CD4-positive, alpha-beta T cell treated with Interleukin-2 at 100 ng/mL for 4 hours (primary cell): ENCODE measurements at regions not wholly inside any gene's neighbourhood (a gene's known extent, or its start where the extent isn't known, plus 50 kb on each side); places are given as distances from the start of the nearest gene placed in this dataset.
A peak's percentile ranks its signal among the peaks of the same experiment; 100 is the strongest.
"Not testable (repeated sequence)": the region's sequence is repeated elsewhere in the genome, so short reads cannot be mapped to it uniquely, and the experiment has no call there.

Experiments used
- DNase-seq: peaks from one replicate; pipeline ENCODE4 v3.0.0-alpha.2; 2020; ENCODE audit warnings: low spot score

GRCh38 chr4:55696424-55696823 lies 60.3 kb upstream of the NMU start:
- not testable (repeated sequence) for DNase-seq

DNA sequence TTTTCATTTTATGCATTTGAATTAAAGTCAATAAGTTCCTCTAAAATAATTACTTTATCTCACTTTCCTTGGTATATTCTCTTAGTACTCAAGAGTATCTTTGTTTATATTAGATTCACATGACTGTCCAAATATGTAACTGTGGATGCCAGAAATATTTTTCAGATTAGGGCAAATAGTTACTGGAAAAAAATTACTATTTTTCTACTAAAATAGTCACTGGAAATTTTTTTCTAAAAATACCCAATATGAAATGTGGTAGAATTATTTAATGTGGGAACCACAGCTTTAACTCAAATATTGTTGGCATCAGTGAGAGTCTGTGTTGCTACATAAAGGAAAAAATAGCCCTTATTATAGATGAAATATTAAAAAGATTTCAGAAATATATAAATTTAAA lies 70.4 kb upstream of the NMU start:
- DNase-seq, result no peak

DNA sequence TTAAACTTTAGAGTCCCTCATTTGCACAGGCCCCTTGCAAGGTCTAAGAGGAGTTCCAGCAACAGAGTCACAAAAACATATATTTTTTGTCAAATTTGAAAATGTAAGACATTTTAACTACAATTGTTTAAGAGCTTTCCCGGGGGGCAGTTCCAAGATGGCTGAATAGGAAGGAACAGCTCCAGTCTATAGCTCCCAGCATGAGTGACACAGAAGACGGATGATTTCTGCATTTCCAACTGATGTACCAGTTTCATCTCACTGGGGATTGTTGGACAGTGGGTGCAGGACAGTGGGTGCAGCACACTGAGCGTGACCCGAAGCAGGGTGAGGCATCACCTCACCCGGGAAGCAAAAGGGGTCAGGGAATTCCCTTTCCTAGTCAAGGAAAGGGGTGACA lies 71.4 kb upstream of the NMU start:
- DNase-seq, result no peak

DNA sequence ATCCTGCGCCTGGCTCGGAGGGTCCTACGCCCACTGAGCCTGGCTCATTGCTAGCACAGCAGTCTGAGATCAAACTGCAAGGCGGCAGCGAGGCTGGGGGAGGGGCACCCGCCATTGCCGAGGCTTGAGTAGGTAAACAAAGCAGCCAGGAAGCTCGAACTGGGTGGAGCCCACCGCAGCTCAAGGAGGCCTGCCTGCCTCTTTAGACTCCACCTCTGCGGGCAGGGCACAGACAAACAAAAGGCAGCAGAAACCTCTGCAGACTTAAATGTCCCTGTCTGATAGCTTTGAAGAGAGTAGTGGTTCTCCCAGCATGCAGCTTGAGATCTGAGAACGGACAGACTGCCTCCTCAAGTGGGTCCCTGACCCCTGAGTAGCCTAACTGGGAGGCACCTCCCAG lies 71.9 kb upstream of the NMU start:
- DNase-seq, result not testable (repeated sequence)

DNA sequence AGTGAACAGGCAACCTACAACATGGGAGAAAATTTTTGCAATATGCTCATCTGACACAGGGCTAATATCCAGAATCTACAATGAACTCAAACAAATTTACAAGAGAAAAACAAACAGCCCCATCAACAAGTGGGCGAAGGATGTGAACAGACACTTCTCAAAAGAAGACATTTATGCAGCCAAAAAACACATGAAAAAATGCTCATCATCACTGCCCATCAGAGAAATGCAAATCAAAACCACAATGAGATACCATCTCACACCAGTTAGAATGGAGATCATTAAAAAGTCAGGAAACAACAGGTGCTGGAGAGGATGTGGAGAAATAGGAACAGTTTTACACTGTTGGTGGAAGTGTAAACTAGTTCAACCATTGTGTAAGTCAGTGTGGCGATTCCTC lies 76.7 kb upstream of the NMU start:
- DNase-seq, result not testable (repeated sequence)

DNA sequence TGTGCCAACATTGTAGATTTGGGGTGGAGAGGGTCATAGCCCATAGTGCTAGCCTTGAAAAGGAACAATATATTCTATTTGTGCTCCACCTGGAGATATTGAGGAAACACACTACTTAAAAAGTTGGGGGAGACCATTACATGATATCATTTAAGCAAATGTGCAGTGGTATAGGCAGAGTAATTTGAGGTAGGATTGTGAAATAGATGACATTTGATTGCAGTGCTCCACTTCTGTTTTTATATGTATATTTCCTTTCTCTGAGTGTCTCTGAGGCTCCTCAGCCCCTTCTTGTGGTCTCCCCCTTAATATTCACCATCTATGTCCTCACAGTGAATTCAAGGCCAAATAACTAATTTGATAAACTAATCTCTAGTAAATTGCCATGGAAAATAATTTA lies 85.6 kb upstream of the NMU start:
- no peak for DNase-seq

DNA sequence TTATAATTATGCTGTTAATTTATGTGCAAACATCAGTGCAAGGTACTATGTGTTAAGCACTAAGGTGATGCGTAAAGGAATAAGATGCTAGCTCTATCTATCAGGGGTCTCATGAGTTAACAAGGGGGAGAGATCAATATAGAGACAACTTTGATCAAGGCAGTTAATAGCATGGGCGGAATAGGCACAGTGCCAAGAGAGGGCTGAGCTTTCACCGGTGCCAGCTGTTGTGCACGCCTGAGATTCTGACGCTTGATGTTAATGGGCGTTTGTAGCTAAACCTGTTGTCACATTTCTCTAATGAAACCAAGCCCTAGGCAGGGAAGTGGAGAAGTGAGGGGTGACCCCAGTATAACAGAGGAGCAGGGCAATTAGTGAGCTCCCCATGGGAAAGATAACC lies 86.0 kb upstream of the NMU start:
- DNase-seq, result no peak

- DNase-seq, result no peak
Measured at GRCh38 chr4:55723403-55723802, 87.3 kb upstream of the NMU start.

DNA sequence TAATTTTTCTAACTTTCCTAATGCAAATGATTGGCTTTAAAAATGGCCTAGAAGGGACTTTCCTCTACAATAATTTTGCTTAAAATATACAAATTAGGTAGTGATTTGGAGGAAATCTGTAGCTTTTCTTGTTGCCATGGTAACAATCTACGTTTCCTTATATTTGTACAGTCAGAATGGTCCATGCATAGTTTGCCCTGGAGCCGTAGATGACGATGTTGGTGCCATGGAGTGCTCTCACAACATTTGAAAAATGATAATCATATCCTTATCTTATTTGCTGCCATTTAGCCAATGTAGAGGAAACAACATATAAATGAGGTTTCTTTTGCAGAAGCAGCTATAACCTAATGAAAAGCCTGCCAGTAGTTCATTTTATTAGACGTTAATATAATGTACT lies 89.0 kb upstream of the NMU start:
- DNase-seq, result no peak

DNA sequence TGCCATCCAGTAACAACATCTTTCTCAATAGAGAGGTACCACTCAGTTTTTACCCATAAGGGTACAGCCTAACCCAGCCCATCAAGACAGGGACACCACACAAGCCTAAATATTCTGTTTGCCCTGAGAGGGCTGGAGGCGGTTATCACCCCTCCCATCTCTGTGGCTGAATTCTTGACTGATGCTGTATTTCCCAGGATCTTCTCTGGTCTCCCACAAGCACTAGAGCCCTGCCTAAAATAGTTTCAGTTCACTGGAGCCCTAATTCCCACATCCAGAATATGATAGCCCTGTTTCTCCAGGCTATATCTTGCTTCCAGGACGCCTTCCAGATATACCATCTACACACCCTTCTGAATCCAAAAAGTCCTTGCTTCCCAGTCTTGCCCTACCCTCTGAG lies 91.6 kb upstream of the NMU start:
- no peak for DNase-seq

- no peak for DNase-seq
Measured at GRCh38 chr4:55729351-55730279, 90.0 kb upstream of the EXOC1L start.

GRCh38 chr4:55730280-55730931 lies 89.2 kb upstream of the EXOC1L start:
- DNase-seq, result no peak

- DNase-seq, result no peak
Measured at GRCh38 chr4:55731959-55732358, 87.6 kb upstream of the EXOC1L start.

DNA sequence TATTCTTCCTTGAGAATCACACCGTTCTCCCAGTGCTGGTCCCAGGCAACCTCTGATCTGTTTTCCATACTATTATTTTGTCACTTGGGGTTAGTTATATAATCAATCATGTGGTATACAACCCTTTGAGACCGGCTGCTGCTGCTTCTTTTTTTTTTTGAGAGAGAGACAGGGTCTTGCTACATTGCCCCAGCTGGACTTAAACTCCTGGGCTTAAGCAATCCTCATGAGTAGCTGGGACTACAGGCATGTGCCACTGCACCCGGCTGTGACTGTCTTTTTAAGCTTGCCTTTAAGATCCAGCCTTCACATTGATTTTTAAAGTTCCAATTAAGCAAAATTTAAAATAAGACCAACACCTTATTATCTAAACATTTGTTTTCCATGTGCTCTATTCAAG lies 86.7 kb upstream of the EXOC1L start:
- DNase-seq, result no peak

DNA sequence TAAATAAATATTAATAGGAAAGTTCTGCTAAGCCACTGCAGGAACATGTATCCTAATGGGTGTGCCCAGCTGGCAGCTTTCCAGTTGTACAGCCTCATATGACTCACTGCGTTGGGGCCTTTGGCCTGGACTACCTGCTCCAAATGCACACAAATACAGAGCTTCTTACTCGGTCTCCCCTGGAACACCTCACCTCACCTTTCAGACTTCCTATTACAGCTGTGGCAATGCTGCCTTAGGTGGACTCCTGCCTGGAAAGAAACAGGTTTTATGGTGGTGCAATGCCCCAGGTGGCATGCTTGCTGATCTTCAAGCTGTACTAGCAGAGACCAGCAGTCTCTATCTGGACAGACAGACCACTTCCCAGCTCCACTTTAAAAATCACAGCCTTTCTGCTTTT lies 85.7 kb upstream of the EXOC1L start:
- no peak for DNase-seq

DNA sequence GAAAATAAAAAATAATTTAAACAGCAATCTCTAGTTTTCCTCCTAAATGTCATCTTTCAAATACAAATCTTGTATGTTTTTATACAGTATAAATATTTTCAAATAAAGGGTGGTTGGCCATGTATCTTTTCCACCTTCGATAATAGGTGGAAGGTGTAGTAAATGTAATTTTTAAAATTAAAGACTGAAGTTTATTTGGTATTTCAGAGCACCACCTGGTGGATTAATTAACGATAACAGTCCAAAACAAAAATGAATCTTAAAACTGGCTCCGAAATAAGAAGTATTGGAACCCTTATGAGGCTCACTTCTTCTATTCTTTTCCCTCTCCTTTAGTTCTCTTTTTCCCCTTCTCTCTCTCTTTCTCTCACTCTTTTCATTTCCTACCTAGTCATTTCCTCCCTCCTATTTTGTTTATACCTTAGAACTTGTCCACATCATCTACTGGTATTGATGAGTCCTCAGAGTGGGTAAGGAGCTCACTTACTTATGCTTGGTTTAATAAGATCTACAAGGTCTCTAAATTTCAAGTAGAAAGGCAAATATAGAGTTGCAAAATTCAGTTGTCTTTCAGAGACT lies 82.9 kb upstream of the EXOC1L start:
- peak; percentile 2 for DNase-seq

DNA sequence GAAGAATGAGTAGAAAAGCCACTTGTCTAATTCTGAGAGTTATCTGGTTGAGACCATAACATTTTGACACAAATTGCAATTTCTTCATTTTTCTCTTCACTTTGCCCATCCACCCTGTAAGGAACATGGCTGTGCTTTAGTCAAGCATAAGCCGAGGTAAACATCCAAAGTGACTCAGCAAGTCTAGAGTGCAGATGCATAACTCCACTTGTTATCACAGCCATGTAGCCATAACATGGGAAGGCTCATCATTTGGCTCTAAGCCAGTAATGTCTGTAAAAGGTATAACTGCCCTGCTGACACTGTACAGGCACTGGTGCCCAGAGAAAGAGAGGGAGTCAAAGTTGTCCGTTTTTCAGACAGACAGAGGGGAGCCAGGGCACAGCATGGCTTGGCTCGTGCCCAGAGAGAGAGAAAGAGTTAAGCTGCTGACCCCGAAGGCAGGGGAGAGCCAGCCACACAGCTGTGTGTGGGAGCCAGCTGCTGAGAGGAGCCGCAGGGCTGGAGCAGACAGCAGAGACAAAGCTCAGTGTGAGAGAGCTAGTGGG lies 76.9 kb upstream of the EXOC1L start:
- DNase-seq, result no peak

DNA sequence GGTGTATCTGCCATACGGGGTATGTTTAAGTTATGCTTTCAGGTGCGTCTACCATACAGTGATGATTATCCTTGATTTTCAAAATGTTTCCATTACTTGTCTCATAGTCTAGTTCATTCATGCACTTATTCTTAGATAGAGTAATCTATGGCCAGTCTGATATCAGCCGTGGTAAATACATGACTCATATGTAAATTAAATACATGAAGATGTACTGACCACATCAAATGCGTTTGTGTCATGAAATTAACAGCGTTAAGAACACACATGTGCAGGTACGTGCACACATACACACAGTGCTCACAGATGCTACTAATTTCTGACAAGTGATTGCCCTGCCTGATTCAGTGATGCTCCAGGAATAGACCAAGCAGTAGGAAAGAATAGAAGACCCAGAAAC lies 75.2 kb upstream of the EXOC1L start:
- DNase-seq, result no peak

GRCh38 chr4:55745014-55745413 lies 74.6 kb upstream of the EXOC1L start:
- DNase-seq, result no peak

GRCh38 chr4:55747793-55748192 lies 71.8 kb upstream of the EXOC1L start:
- DNase-seq, result no peak

GRCh38 chr4:55749666-55750065 lies 69.9 kb upstream of the EXOC1L start:
- no peak for DNase-seq

GRCh38 chr4:55752810-55753209 lies 66.8 kb upstream of the EXOC1L start:
- DNase-seq, result no peak

DNA sequence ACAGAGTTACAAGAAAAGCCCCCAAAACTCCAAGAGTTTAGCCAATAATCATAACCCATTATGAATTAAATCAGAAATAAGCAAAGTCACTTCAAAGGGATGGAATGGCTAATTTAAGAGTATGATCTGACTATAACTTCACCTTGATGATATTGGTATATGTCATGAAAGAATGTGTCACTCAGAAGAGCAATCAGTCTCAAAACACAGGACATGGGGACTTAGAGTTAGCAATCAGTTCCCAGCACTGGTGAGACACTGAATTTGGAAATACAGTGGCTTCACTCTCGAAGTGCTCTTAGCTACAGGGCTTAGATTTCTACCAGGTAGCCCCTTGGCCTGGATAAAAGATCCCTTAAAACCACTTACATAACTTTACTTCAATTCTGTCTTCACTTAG lies 65.7 kb upstream of the EXOC1L start:
- DNase-seq, result no peak
